Mammary epithelial cell (primary cell): ENCODE measurements at regions not wholly inside any gene's neighbourhood (a gene's known extent, or its start where the extent isn't known, plus 50 kb on each side); places are given as distances from the start of the nearest gene placed in this dataset.

Experiments
- CTCF ChIP-seq, 2 donors: IDR thresholded peaks in 1 of 2; conservative IDR thresholded peaks in 1 of 2; 2 replicates each; pipeline ENCODE4 v1.5.1; 2011 to 2012; ENCODE audit warnings: inconsistent platforms in 2 of 2, low read length in 2 of 2, mild to moderate bottlenecking in 2 of 2, control low read depth in 1 of 2, low read depth in 1 of 2; ENCODE audit not compliant: insufficient read depth in 1 of 2; ENCODE audit errors: extremely low read depth in 1 of 2
- EZH2 ChIP-seq: IDR thresholded peaks from 2 replicates; pipeline ENCODE4 v1.6.1; 2012; ENCODE audit warnings: low read length, inconsistent platforms, borderline replicate concordance

GRCh38 chrX:138938003-138938402, 226.5 kb upstream of the FGF13 start:
- TF ChIP-seq CTCF (conservative IDR thresholded peaks at IDR 0.05 in 1 of 2, IDR thresholded peaks at IDR 0.05 in 1 of 2; ENCODE audit: extremely low read depth in 1 of 2, insufficient read depth in 1 of 2, low read depth in 1 of 2, low read length in 2 of 2), result no peak
- TF ChIP-seq EZH2, result no peak
